ENCODE measurements at regions not wholly inside any gene's neighbourhood (a gene's known extent, or its start where the extent isn't known, plus 50 kb on each side); places are given as distances from the start of the nearest gene placed in this dataset.
A peak's percentile ranks its signal among the peaks of the same experiment; 100 is the strongest.
"Not testable (repeated sequence)": the region's sequence is repeated elsewhere in the genome, so short reads cannot be mapped to it uniquely, and the experiment has no call there.

- peak; percentile 37 for DNase-seq (ENCODE audit: low spot score)
Observed at GRCh38 chr1:166391279-166392066, 224.7 kb upstream of the FAM78B start.

DNA sequence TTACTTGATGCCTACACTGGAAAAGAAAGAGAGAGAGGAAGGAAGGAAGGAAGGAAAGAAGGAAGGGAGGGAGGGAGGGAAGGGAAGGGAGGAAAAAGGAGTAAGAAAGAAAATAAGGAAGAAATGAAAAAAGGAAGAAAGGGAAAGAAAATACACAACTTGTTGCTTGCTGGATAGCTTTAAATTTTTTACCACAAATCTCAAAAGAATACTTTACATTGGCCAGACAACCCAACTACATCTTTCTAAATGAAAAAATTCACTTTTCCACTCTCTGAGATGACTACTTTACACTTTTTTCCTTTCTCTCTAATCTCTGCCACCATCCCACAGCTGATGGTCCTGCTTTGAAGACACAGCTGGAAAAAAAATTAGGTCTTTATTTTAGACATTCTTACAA is 228.9 kb upstream of the FAM78B start:
- no peak for DNase-seq (ENCODE audit: low spot score)

- not testable (repeated sequence) for DNase-seq (ENCODE audit: low spot score)
Observed at GRCh38 chr1:166409253-166410082, 242.7 kb upstream of the FAM78B start.

GRCh38 chr1:166410083-166410385 is 243.2 kb upstream of the FAM78B start:
- DNase-seq (ENCODE audit: low spot score), result no peak

GRCh38 chr1:166416831-166417230 is 250.0 kb upstream of the FAM78B start:
- DNase-seq (ENCODE audit: low spot score), result not testable (repeated sequence)

GRCh38 chr1:166418344-166418933 is 251.6 kb upstream of the FAM78B start:
- DNase-seq (ENCODE audit: low spot score), result no peak

- DNase-seq (ENCODE audit: low spot score), result not testable (repeated sequence)
Observed at GRCh38 chr1:166422586-166422985, 255.8 kb upstream of the FAM78B start.

GRCh38 chr1:166432655-166433054 is 265.9 kb upstream of the FAM78B start:
- DNase-seq (ENCODE audit: low spot score), result no peak

GRCh38 chr1:166433404-166434304 is 266.9 kb upstream of the FAM78B start:
- peak; percentile 64 for DNase-seq (ENCODE audit: low spot score)

GRCh38 chr1:166457700-166458099 is 290.9 kb upstream of the FAM78B start:
- DNase-seq (ENCODE audit: low spot score), result no peak

GRCh38 chr1:166464333-166464732 is 297.5 kb upstream of the FAM78B start:
- no peak for DNase-seq (ENCODE audit: low spot score)

- no peak for DNase-seq (ENCODE audit: low spot score)
Observed at GRCh38 chr1:166470014-166470413, 303.2 kb upstream of the FAM78B start.

- DNase-seq (ENCODE audit: low spot score), result no peak
Observed at GRCh38 chr1:166470441-166470840, 303.6 kb upstream of the FAM78B start.

GRCh38 chr1:166471359-166471758 is 304.6 kb upstream of the FAM78B start:
- DNase-seq (ENCODE audit: low spot score), result no peak

DNA sequence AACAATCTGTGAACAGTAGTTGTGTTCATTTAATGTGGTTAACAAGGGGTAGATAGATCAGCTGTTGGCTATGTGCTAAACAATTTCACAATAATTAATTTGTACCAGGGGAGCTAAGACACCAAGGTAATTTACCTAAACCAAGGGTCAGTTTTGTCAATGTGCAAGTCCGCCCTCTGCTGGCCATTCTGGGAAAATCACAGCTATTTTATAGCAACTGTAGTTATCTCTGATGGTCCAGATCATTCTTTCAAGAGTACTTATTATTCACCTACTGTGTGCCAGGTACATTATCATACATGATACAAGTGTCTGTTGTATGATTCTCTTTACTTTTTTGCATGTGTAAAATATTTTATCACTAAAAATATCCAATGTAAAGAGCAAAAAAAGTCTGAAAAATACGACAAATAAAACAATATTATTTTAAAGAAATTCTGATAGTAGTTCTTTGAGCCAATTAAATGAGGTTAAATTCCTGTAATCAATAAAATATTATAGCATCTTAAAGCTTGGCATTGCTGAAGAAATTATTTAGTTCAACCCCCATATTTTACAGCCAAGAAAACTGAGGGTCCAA is 312.3 kb upstream of the FAM78B start:
- peak; percentile 39 for DNase-seq (ENCODE audit: low spot score)

- DNase-seq (ENCODE audit: low spot score), result no peak
Observed at GRCh38 chr1:166484471-166484870, 317.7 kb upstream of the FAM78B start.

DNA sequence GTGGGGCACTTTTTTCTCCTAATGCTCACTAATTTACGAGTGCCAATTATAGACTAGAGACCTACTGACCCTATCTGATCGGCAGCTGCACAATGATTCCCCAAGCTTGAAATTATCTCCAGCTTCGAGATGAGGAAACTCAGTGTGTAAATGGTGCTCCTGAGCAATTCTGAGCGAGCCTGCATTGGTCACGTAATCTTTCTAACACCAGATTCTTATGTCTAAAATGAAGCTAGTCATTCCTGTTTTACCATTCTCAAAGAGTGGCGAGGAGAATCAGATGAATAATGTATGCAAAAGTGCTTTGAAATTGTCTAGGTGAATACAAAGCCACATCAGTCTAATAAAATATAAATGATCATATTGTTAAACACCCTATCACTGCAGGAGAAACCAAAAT is 318.1 kb upstream of the FAM78B start:
- no peak for DNase-seq (ENCODE audit: low spot score)

GRCh38 chr1:166485620-166486019 is 318.8 kb upstream of the FAM78B start:
- peak; percentile 52 for DNase-seq (ENCODE audit: low spot score)

- no peak for DNase-seq (ENCODE audit: low spot score)
Observed at GRCh38 chr1:166488327-166488726, 321.5 kb upstream of the FAM78B start.

GRCh38 chr1:166489356-166489669 is 322.5 kb upstream of the FAM78B start:
- no peak for DNase-seq (ENCODE audit: low spot score)

DNA sequence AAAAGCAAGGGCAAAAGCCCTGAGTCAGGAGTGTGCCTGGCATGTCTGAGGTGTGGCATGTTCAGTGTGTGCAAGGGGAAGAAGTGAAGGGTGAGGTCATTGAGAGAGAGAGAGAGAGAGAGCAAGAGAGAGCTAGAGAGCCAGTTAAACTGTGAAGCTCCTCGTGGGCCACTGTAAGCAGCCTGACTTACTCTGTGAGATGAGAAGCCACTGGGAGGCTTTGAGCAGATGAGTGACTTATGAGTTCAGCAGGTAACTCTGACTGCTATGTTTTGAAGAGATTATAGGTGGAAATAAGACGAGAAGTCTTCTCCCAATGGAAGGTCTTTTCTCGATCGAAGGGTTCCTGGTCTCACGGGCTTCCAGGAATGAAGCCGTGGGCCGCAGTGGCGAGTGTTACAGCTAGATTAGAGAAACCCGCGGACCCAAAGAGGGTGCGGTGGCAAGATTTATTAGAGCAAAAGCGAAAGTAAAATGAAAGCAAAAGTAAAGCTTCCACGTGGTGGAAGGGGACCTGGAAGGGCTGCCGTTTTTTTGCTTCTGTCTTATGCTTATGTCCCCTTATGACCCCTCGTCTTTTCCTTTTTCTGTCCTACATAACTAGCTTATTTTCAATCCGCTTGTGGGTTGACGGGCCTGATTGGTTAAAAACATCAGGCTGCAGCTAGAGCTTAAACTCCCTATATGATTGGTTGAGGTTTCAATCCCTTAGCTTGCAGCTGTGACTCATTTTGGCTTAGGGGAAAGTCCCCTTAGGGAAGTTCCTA is 323.1 kb upstream of the FAM78B start:
- DNase-seq (ENCODE audit: low spot score), result peak; percentile 93
